GM19324 (cell line): ENCODE measurements at regions not wholly inside any gene's neighbourhood (a gene's known extent, or its start where the extent isn't known, plus 50 kb on each side); places are given as distances from the start of the nearest gene placed in this dataset.
"Not testable (repeated sequence)": the region's sequence is repeated elsewhere in the genome, so short reads cannot be mapped to it uniquely, and the experiment has no call there.

Experiments
- ATAC-seq: cut with Tn5 transposase; IDR thresholded peaks from one replicate; pipeline ENCODE4 v1.9.1; 2021; ENCODE audit warnings: mild to moderate bottlenecking, moderate library complexity; ENCODE audit not compliant: unreplicated experiment, low FRiP score

- not testable (repeated sequence) for ATAC-seq
Observed at GRCh38 chr16:5151409-5151808, 53.8 kb upstream of the EEF2KMT start.
